ENCODE measurements at regions not wholly inside any gene's neighbourhood (a gene's known extent, or its start where the extent isn't known, plus 50 kb on each side); places are given as distances from the start of the nearest gene placed in this dataset.

DNA sequence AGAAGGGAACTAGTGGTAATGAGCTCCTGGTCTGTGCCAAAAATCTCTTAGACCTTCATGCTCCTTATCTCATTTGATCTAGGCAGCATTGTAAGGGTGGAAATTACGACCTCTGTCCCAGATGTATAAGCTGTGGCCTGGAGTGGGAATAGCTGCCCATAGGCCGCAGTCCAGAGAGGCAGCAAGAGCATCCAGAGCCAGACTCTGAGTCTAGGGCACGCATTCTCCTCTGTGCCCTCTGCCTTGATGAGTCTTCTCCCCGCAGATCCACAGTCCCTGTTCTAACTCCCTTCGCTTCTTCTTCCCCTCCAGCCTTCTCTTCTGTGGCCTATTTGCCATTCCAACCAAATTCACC, 304.6 kb downstream of the MYCN start:
- DNase-seq (ENCODE audit: low read depth) = no peak
- H3K4me3 ChIP-seq (ENCODE audit: low read depth, low read length) = no peak overlapping the region

DNA sequence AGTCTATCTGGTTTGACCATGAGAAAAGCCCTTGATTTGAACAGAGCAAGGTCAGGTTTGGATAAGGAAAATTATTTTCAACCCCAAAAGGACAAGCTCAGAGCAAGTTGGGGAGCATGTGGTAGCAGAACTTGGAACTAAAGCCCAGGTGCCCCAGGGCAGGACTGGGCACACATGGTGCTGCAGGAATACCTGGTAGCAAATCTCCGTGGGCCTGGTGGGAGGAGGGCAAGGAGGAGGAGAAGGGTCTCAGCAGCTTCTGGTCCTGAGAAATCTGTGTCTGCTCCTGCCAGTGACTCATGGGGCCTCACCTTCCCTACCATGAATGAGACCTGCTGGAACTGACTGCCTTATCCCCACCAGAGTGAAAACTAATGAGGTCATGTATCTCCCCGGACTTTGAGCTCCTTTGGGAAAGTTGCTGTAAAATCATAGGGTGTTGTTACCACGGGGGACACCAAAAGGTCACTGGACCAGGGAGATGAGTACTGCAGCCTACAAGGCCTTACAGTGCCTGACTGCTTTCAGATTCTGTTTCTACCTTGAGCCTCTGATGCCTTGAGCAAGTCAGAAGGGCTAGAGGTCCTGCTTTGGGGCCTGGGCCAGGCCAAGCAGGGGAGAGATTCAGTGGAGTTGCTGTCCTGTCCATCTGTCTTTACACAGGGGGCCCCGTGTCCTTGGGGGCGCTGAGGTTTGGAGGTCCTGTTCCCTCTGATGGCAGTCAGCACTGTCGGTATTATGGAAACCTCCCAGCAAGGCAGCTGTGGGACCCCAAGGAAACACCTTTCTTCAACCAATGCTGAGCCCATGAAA, 304.0 kb downstream of the MYCN start:
- TF ChIP-seq, protein P1, sequence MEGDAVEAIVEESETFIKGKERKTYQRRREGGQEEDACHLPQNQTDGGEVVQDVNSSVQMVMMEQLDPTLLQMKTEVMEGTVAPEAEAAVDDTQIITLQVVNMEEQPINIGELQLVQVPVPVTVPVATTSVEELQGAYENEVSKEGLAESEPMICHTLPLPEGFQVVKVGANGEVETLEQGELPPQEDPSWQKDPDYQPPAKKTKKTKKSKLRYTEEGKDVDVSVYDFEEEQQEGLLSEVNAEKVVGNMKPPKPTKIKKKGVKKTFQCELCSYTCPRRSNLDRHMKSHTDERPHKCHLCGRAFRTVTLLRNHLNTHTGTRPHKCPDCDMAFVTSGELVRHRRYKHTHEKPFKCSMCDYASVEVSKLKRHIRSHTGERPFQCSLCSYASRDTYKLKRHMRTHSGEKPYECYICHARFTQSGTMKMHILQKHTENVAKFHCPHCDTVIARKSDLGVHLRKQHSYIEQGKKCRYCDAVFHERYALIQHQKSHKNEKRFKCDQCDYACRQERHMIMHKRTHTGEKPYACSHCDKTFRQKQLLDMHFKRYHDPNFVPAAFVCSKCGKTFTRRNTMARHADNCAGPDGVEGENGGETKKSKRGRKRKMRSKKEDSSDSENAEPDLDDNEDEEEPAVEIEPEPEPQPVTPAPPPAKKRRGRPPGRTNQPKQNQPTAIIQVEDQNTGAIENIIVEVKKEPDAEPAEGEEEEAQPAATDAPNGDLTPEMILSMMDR (IDR thresholded peaks at IDR 0.05; ENCODE audit: insufficient read depth, low read depth, low read length) = no peak
- no peak for DNase-seq (ENCODE audit: low read depth)
- no peak overlapping the region for H3K4me3 ChIP-seq (ENCODE audit: low read depth, low read length)

More for the DNA sequence above, 304.6 kb downstream of the MYCN start:
- TF ChIP-seq, protein P1 (IDR thresholded peaks at IDR 0.05; ENCODE audit: insufficient read depth, low read depth, low read length) = no peak

DNA sequence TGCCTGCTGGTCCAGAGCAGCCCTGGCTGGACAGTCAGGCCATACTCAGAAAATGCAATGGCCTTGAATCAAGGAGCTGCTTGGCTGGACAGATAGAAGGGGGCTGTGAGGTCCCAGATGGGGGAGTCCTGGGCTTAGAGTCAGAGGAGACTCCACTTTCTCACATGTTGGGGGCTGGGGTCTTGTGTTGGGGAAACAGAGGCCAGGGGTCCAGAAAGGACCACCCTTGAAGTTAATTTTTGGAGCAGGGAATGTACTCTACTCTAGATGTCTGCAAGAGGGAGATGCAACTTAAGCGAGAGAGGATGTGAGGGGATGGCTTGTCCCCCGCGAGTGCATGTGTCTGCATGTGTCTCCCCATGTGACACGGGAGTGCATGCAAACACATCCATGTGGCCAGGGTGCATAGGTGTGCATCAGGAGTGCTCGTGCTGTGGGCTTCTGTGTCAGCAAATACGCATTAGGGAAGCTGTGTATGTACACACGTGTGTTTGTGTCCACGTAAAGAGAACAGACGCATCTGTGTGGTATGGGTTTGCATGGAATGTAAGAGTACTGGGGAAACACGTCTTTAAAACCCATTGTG, 303.2 kb downstream of the MYCN start:
- DNase-seq (ENCODE audit: low read depth) = no peak
- no peak overlapping the region for H3K4me3 ChIP-seq (ENCODE audit: low read depth, low read length)
- TF ChIP-seq, protein P1 (IDR thresholded peaks at IDR 0.05; ENCODE audit: insufficient read depth, low read depth, low read length) = no peak

- no peak overlapping the region for H3K4me3 ChIP-seq (ENCODE audit: low read depth, low read length)
- no peak for DNase-seq (ENCODE audit: low read depth)
- TF ChIP-seq, protein P1 (IDR thresholded peaks at IDR 0.05; ENCODE audit: insufficient read depth, low read depth, low read length) = no peak
These were observed 302.6 kb downstream of the MYCN start for GRCh38 chr2:16242906-16243305.

GRCh38 chr2:16241166-16242160, 301.1 kb downstream of the MYCN start:
- no peak for DNase-seq (ENCODE audit: low read depth)
- no peak overlapping the region for H3K4me3 ChIP-seq (ENCODE audit: low read depth, low read length)
- TF ChIP-seq, protein P1 (IDR thresholded peaks at IDR 0.05; ENCODE audit: insufficient read depth, low read depth, low read length) = no peak

- DNase-seq (ENCODE audit: low read depth) = no peak
- TF ChIP-seq, protein P1 (IDR thresholded peaks at IDR 0.05; ENCODE audit: insufficient read depth, low read depth, low read length) = no peak
- no peak overlapping the region for H3K4me3 ChIP-seq (ENCODE audit: low read depth, low read length)
These were observed 300.1 kb downstream of the MYCN start for GRCh38 chr2:16240402-16240801.
